ENCODE measurements at regions not wholly inside any gene's neighbourhood (a gene's known extent, or its start where the extent isn't known, plus 50 kb on each side); places are given as distances from the start of the nearest gene placed in this dataset.

GRCh38 chr15:72923289-72923688 lies 129.0 kb upstream of the NEO1 start:
- Histone ChIP-seq H3K4me1 (ENCODE audit: control insufficient read depth in 1 of 2, insufficient read depth in 1 of 2, low read depth in 1 of 2, low read length in 1 of 2) (no peaks in the 10 kb centered on the region), H3K27ac (no peak overlapping the region), H3K27me3 (peaks cover 69% of the 10 kb centered on the region), H3K4me3 (ENCODE audit: low read depth in 1 of 2, low read length in 1 of 2) (no peak overlapping the region), H3K9me3 (no peaks in the 10 kb centered on the region), H3K36me3 (no peaks in the 10 kb centered on the region)
- TF ChIP-seq CTCF (IDR thresholded peaks at IDR 0.05): no peak

GRCh38 chr15:72920551-72920950 lies 131.7 kb upstream of the NEO1 start:
- Histone ChIP-seq H3K4me3 (ENCODE audit: low read depth in 1 of 2, low read length in 1 of 2) (no peak overlapping the region), H3K36me3 (no peaks in the 10 kb centered on the region), H3K4me1 (ENCODE audit: control insufficient read depth in 1 of 2, insufficient read depth in 1 of 2, low read depth in 1 of 2, low read length in 1 of 2) (no peaks in the 10 kb centered on the region), H3K9me3 (no peaks in the 10 kb centered on the region), H3K27me3 (peaks cover 59% of the 10 kb centered on the region), H3K27ac (no peak overlapping the region)
- TF ChIP-seq CTCF (IDR thresholded peaks at IDR 0.05): no peak

- Histone ChIP-seq H3K4me1 (ENCODE audit: control insufficient read depth in 1 of 2, insufficient read depth in 1 of 2, low read depth in 1 of 2, low read length in 1 of 2) (no peaks in the 10 kb centered on the region), H3K27me3 (peaks cover 54% of the 10 kb centered on the region), H3K9me3 (no peaks in the 10 kb centered on the region), H3K27ac (no peak overlapping the region), H3K36me3 (no peaks in the 10 kb centered on the region), H3K4me3 (ENCODE audit: low read depth in 1 of 2, low read length in 1 of 2) (no peak overlapping the region)
- no peak for TF ChIP-seq CTCF (IDR thresholded peaks at IDR 0.05)
Observed at GRCh38 chr15:72919936-72920465, 132.3 kb upstream of the NEO1 start.

- no peak overlapping the region for H3K4me3 ChIP-seq (ENCODE audit: low read depth in 1 of 2, low read length in 1 of 2)
- H3K27me3 ChIP-seq: peaks cover 31% of the 10 kb centered on the region
- H3K4me1 ChIP-seq (ENCODE audit: control insufficient read depth in 1 of 2, insufficient read depth in 1 of 2, low read depth in 1 of 2, low read length in 1 of 2): no peaks in the 10 kb centered on the region
- no peak for TF ChIP-seq CTCF (IDR thresholded peaks at IDR 0.05)
- H3K36me3 ChIP-seq: no peaks in the 10 kb centered on the region
- H3K27ac ChIP-seq: no peak overlapping the region
- H3K9me3 ChIP-seq: no peaks in the 10 kb centered on the region
Observed at GRCh38 chr15:72916897-72917296, 133.3 kb upstream of the ADPGK start.

GRCh38 chr15:72916378-72916777 lies 132.8 kb upstream of the ADPGK start:
- no peaks in the 10 kb centered on the region for H3K4me1 ChIP-seq (ENCODE audit: control insufficient read depth in 1 of 2, insufficient read depth in 1 of 2, low read depth in 1 of 2, low read length in 1 of 2)

More at GRCh38 chr15:72916378-72916777, 132.8 kb upstream of the ADPGK start:
- H3K9me3 ChIP-seq: no peaks in the 10 kb centered on the region
- H3K27ac ChIP-seq: no peak overlapping the region
- no peaks in the 10 kb centered on the region for H3K36me3 ChIP-seq
- H3K27me3 ChIP-seq: peaks cover 30% of the 10 kb centered on the region
- H3K4me3 ChIP-seq (ENCODE audit: low read depth in 1 of 2, low read length in 1 of 2): no peak overlapping the region
- no peak for TF ChIP-seq CTCF (IDR thresholded peaks at IDR 0.05)

Data from neutrophil (primary cell).